ENCODE measurements at regions not wholly inside any gene's neighbourhood (a gene's known extent, or its start where the extent isn't known, plus 50 kb on each side); places are given as distances from the start of the nearest gene placed in this dataset.

- DNase-seq (ENCODE audit: low read depth in 2 of 2): no peak
These were observed 293.5 kb downstream of the TRIB2 start for GRCh38 chr2:13010283-13010682.

- no peak for DNase-seq (ENCODE audit: low read depth in 2 of 2)
These were observed 298.0 kb downstream of the TRIB2 start for GRCh38 chr2:13014783-13015182.

- DNase-seq (ENCODE audit: low read depth in 2 of 2): no peak
These were observed 299.0 kb downstream of the TRIB2 start for GRCh38 chr2:13015532-13016320.

GRCh38 chr2:13018490-13018889 lies 301.8 kb downstream of the TRIB2 start:
- no peak for DNase-seq (ENCODE audit: low read depth in 2 of 2)

- DNase-seq (ENCODE audit: low read depth in 2 of 2): no peak
These were observed 303.0 kb downstream of the TRIB2 start for GRCh38 chr2:13019781-13020180.

- no peak for DNase-seq (ENCODE audit: low read depth in 2 of 2)
These were observed 303.7 kb downstream of the TRIB2 start for GRCh38 chr2:13020469-13020868.

GRCh38 chr2:13021470-13021957 lies 304.8 kb downstream of the TRIB2 start:
- no peak for DNase-seq (ENCODE audit: low read depth in 2 of 2)

- no peak for DNase-seq (ENCODE audit: low read depth in 2 of 2)
These were observed 313.9 kb downstream of the TRIB2 start for GRCh38 chr2:13030606-13031005.

GRCh38 chr2:13034861-13035260 lies 318.1 kb downstream of the TRIB2 start:
- DNase-seq (ENCODE audit: low read depth in 2 of 2): no peak

GRCh38 chr2:13035866-13036265 lies 319.1 kb downstream of the TRIB2 start:
- DNase-seq (ENCODE audit: low read depth in 2 of 2): no peak

- no peak for DNase-seq (ENCODE audit: low read depth in 2 of 2)
These were observed 323.3 kb downstream of the TRIB2 start for GRCh38 chr2:13040043-13040442.

GRCh38 chr2:13046557-13047165 lies 329.9 kb downstream of the TRIB2 start:
- no peak for DNase-seq (ENCODE audit: low read depth in 2 of 2)

- DNase-seq (ENCODE audit: low read depth in 2 of 2): no peak
These were observed 334.0 kb downstream of the TRIB2 start for GRCh38 chr2:13050764-13051163.

GRCh38 chr2:13052547-13052946 lies 335.8 kb downstream of the TRIB2 start:
- DNase-seq (ENCODE audit: low read depth in 2 of 2): no peak

GRCh38 chr2:13056259-13056843 lies 339.6 kb downstream of the TRIB2 start:
- DNase-seq (ENCODE audit: low read depth in 2 of 2): no peak

GRCh38 chr2:13057671-13058070 lies 340.9 kb downstream of the TRIB2 start:
- DNase-seq (ENCODE audit: low read depth in 2 of 2): no peak

- DNase-seq (ENCODE audit: low read depth in 2 of 2): no peak
These were observed 349.9 kb downstream of the TRIB2 start for GRCh38 chr2:13066676-13067075.

GRCh38 chr2:13067508-13067907 lies 350.8 kb downstream of the TRIB2 start:
- no peak for DNase-seq (ENCODE audit: low read depth in 2 of 2)

GRCh38 chr2:13089971-13090370 lies 373.2 kb downstream of the TRIB2 start:
- DNase-seq (ENCODE audit: low read depth in 2 of 2): no peak

- DNase-seq (ENCODE audit: low read depth in 2 of 2): no peak
These were observed 374.7 kb downstream of the TRIB2 start for GRCh38 chr2:13091455-13091854.

- no peak for DNase-seq (ENCODE audit: low read depth in 2 of 2)
These were observed 375.2 kb downstream of the TRIB2 start for GRCh38 chr2:13091861-13092378.

- no peak for DNase-seq (ENCODE audit: low read depth in 2 of 2)
These were observed 376.8 kb downstream of the TRIB2 start for GRCh38 chr2:13093416-13093991.
